Activated naive CD4-positive, alpha-beta T cell treated with anti-CD3 and anti-CD28 coated beads, Interleukin-2, amount 50 U/mL, for 24 hours (primary cell): ENCODE measurements at regions not wholly inside any gene's neighbourhood (a gene's known extent, or its start where the extent isn't known, plus 50 kb on each side); places are given as distances from the start of the nearest gene placed in this dataset.

Source experiments
- H3K27ac Mint-ChIP-seq: one replicate; pipeline ENCODE4 v1.8.0; 2021; ENCODE audit warnings: mild to moderate bottlenecking, mixed read lengths
- H3K27me3 Mint-ChIP-seq: one replicate; pipeline ENCODE4 v1.8.0; 2021; ENCODE audit warnings: mixed read lengths
- H3K36me3 Mint-ChIP-seq: one replicate; pipeline ENCODE4 v1.8.0; 2021; ENCODE audit warnings: mixed read lengths
- H3K4me1 Mint-ChIP-seq: one replicate; pipeline ENCODE4 v1.8.0; 2021; ENCODE audit warnings: mixed read lengths
- H3K4me3 Mint-ChIP-seq: one replicate; pipeline ENCODE4 v1.8.0; 2021; ENCODE audit warnings: mild to moderate bottlenecking, mixed read lengths
- H3K9me3 Mint-ChIP-seq: one replicate; pipeline ENCODE4 v1.8.0; 2021; ENCODE audit warnings: mixed read lengths

DNA sequence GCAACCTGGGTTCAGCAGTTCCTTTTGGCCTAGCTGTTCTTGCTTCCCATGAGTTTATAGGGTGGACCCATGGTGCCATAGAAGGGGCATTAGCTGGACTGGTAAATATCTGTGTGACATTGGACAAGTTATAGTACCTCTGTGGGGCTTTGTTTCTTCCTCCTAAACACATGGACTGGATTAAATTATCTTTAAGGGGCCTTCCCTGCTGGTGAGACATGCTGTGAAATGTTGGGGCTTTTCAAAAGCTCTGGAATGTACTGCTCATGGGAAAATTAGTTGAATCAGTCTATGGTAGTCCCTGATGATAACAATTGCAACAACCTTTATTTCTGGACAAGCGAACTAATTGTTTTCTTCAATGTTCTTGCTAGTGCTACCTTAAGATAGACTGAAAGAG, 276.2 kb downstream of the BLID start:
- H3K27ac Mint-ChIP-seq, result no peak overlapping the region
- no peaks in the 10 kb centered on the region for H3K36me3 Mint-ChIP-seq
- H3K4me3 Mint-ChIP-seq, result no peak overlapping the region
- H3K27me3 Mint-ChIP-seq, result no peaks in the 10 kb centered on the region
- H3K9me3 Mint-ChIP-seq, result peaks cover 6% of the 10 kb centered on the region
- no peaks in the 10 kb centered on the region for H3K4me1 Mint-ChIP-seq

DNA sequence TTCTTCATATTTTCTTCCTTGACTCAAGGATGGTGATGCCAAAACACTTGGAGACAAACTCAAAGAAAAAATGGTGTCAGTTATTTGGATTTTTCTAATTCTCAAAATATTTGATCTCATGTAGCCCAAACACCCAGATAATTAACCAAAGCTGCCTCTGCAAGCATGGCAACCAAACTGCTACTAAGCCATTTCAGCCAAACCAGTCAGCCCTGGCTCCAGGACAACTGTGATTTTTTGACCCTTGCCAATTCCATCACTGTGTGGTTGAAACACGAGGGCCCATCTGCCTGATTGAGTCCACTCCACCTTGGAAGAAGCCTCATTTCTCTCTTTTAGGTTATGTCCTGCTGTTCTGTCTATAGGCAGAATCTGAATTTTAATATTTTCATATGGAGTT, 277.4 kb downstream of the BLID start:
- Mint-ChIP-seq H3K27me3 (no peaks in the 10 kb centered on the region), H3K4me1 (no peaks in the 10 kb centered on the region), H3K27ac (no peak overlapping the region), H3K4me3 (no peak overlapping the region), H3K36me3 (no peaks in the 10 kb centered on the region), H3K9me3 (peaks cover 12% of the 10 kb centered on the region)

GRCh38 chr11:121833970-121834369, 282.0 kb downstream of the BLID start:
- H3K27me3 Mint-ChIP-seq, result no peaks in the 10 kb centered on the region
- H3K36me3 Mint-ChIP-seq, result peaks cover 6% of the 10 kb centered on the region
- H3K9me3 Mint-ChIP-seq, result peaks cover 32% of the 10 kb centered on the region
- H3K4me3 Mint-ChIP-seq, result no peak overlapping the region
- no peaks in the 10 kb centered on the region for H3K4me1 Mint-ChIP-seq
- no peak overlapping the region for H3K27ac Mint-ChIP-seq

DNA sequence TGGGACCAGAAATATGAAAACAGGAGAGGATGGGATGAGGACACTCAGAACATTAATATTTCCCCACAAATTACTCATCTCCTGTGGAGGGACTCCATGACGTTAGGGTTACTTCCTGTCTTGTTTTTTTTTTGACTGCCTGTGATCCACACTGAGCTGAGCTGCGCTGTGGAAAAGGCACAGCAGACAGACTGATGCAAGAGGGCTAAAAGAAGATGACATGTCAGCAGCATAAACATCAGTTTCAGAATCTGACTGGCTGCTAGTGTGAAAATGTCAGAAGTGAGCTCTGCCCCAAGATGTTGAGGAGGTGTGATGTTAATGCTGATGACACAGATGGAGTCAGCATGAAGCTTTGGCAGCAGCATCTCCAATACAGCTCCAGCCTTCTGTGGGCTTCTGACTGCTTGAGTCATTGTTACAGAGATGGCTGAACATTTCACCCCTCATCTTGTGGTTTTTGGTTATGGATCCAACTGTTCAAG, 286.8 kb downstream of the BLID start:
- no peak overlapping the region for H3K4me3 Mint-ChIP-seq
- peaks cover 6% of the 10 kb centered on the region for H3K36me3 Mint-ChIP-seq
- peaks cover 20% of the 10 kb centered on the region for H3K9me3 Mint-ChIP-seq
- no peak overlapping the region for H3K27ac Mint-ChIP-seq
- no peaks in the 10 kb centered on the region for H3K27me3 Mint-ChIP-seq
- H3K4me1 Mint-ChIP-seq, result no peaks in the 10 kb centered on the region

DNA sequence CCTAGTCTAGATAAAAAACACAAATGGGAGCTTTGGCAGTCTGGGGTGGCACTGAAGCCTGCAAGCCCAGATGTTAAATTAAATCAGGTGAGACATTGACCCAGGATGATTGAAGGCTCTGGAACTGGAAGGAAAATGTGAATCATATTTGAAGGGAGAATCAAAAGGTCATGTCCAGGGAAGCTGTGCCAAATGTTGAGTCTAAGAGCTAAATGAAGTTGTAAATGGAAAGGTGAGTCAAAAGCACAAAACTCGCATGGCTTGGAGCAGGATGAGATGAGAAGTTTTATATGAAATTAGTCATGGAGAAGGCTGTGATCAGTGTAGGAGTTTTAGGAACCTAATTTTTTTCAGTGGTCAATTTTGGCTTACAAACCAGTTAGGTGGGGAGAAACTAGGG, 301.1 kb downstream of the BLID start:
- Mint-ChIP-seq H3K9me3 (peaks cover 16% of the 10 kb centered on the region), H3K27me3 (peaks cover 1% of the 10 kb centered on the region), H3K36me3 (peaks cover 2% of the 10 kb centered on the region), H3K27ac (no peak overlapping the region), H3K4me3 (no peak overlapping the region), H3K4me1 (no peaks in the 10 kb centered on the region)

DNA sequence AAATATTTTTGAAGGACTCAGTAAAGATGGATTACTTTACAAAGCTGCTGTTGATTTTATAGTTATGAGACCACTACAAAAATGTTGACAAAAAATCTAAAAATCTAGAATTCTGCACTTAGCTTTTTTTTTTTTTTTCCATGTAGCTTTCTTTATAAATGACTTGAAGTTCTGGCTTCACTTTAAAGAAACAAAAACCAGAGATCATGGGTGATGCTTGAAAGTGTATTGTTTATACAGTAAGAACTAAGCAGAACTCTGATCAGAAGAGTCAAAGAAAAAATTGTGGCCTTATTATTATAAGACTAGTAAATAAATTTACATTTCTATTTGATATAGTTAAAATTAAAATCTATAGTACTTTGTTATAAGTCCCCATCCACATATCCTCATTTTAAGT, 301.7 kb downstream of the BLID start:
- Mint-ChIP-seq H3K9me3 (peaks cover 16% of the 10 kb centered on the region), H3K4me1 (no peaks in the 10 kb centered on the region), H3K27me3 (peaks cover 1% of the 10 kb centered on the region), H3K4me3 (no peak overlapping the region), H3K27ac (no peak overlapping the region), H3K36me3 (peaks cover 2% of the 10 kb centered on the region)

GRCh38 chr11:121810291-121810690, 305.7 kb downstream of the BLID start:
- Mint-ChIP-seq H3K27me3 (peaks cover 4% of the 10 kb centered on the region), H3K36me3 (peaks cover 2% of the 10 kb centered on the region), H3K27ac (no peak overlapping the region), H3K4me3 (no peak overlapping the region), H3K9me3 (peaks cover 16% of the 10 kb centered on the region), H3K4me1 (no peaks in the 10 kb centered on the region)

DNA sequence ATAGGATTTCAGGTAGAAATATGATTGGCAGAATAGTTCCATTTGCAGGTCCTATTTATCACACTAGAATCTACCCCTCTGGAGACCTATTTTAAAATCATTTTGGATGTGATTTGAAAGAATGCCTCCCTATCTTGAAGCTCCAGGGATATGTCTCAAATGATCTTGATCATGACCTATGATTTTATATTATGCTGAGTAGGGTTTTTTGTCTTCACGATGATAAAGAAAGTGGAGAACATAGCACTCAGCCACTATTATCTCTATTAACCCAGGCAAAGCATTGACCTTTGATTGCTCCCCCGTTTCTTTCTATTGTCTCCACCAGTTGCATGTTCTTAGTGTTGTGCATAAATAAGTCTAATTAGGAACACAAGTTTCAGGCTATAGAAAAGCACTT, 307.9 kb downstream of the BLID start:
- Mint-ChIP-seq H3K4me1 (no peaks in the 10 kb centered on the region), H3K36me3 (peaks cover 2% of the 10 kb centered on the region)

GRCh38 chr11:121807051-121807450, 309.0 kb downstream of the BLID start:
- H3K27ac Mint-ChIP-seq, result no peak overlapping the region
- no peak overlapping the region for H3K4me3 Mint-ChIP-seq
- H3K27me3 Mint-ChIP-seq, result peaks cover 4% of the 10 kb centered on the region
- no peaks in the 10 kb centered on the region for H3K4me1 Mint-ChIP-seq
- H3K36me3 Mint-ChIP-seq, result no peaks in the 10 kb centered on the region
- H3K9me3 Mint-ChIP-seq, result peaks cover 10% of the 10 kb centered on the region

More for the DNA sequence above, 307.9 kb downstream of the BLID start:
- Mint-ChIP-seq H3K9me3 (peaks cover 16% of the 10 kb centered on the region), H3K27ac (no peak overlapping the region), H3K4me3 (no peak overlapping the region), H3K27me3 (peaks cover 4% of the 10 kb centered on the region)

DNA sequence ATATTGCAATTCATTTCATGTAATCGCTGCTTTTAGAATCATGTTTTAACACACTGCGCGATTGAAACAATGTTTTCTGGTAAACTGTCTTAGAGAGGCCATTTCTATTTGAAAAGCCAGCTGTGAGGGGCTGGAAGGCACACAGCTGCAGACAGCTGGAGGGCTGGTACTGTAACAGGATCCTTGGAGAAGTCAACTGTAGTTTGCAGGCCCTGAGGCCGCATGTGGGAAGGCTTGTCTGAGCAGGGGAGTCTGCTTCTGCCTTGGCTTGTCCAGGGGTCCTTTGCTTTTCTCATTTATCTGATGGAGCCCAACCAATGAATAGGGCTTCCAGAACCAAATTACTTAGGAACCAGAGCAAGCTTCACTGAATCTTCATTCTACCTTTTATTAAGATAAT, 313.5 kb downstream of the BLID start:
- Mint-ChIP-seq H3K9me3 (peaks cover 6% of the 10 kb centered on the region), H3K27ac (no peak overlapping the region), H3K4me3 (no peak overlapping the region), H3K36me3 (no peaks in the 10 kb centered on the region), H3K27me3 (peaks cover 6% of the 10 kb centered on the region), H3K4me1 (no peaks in the 10 kb centered on the region)

DNA sequence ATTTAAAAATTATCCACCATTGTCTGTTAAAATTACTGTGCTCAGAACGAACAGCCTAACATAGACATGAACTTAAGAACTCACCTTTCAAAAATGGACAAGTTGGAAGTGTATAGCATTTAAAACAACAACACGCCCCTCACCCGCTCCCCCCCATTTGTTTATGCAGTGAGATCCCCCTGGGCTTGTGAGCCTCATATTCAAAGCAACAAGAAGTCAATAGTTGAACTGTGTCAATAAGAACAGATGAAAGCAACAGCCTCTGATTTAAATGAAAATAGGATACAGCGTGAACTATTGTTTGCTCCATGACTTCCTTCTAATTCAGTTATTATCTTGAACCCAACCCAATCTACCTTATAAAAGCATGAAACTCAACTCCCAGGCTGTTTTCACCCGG, 314.2 kb downstream of the BLID start:
- Mint-ChIP-seq H3K4me1 (no peaks in the 10 kb centered on the region), H3K9me3 (peaks cover 6% of the 10 kb centered on the region), H3K36me3 (no peaks in the 10 kb centered on the region), H3K27ac (no peak overlapping the region), H3K27me3 (peaks cover 6% of the 10 kb centered on the region), H3K4me3 (no peak overlapping the region)

GRCh38 chr11:121801394-121801748, 314.6 kb downstream of the BLID start:
- no peaks in the 10 kb centered on the region for H3K36me3 Mint-ChIP-seq
- H3K9me3 Mint-ChIP-seq, result peaks cover 6% of the 10 kb centered on the region
- no peaks in the 10 kb centered on the region for H3K4me1 Mint-ChIP-seq
- no peak overlapping the region for H3K4me3 Mint-ChIP-seq
- H3K27ac Mint-ChIP-seq, result no peak overlapping the region
- H3K27me3 Mint-ChIP-seq, result peaks cover 5% of the 10 kb centered on the region

- peaks cover 6% of the 10 kb centered on the region for H3K9me3 Mint-ChIP-seq
- no peaks in the 10 kb centered on the region for H3K4me1 Mint-ChIP-seq
- H3K27me3 Mint-ChIP-seq, result peaks cover 4% of the 10 kb centered on the region
- no peak overlapping the region for H3K27ac Mint-ChIP-seq
- H3K4me3 Mint-ChIP-seq, result no peak overlapping the region
- H3K36me3 Mint-ChIP-seq, result no peaks in the 10 kb centered on the region
Measured at GRCh38 chr11:121800731-121801393, 315.2 kb downstream of the BLID start.

GRCh38 chr11:121800240-121800639, 315.8 kb downstream of the BLID start:
- Mint-ChIP-seq H3K27ac (no peak overlapping the region), H3K4me3 (no peak overlapping the region), H3K9me3 (peaks cover 6% of the 10 kb centered on the region), H3K4me1 (no peaks in the 10 kb centered on the region), H3K27me3 (peaks cover 2% of the 10 kb centered on the region), H3K36me3 (no peaks in the 10 kb centered on the region)

DNA sequence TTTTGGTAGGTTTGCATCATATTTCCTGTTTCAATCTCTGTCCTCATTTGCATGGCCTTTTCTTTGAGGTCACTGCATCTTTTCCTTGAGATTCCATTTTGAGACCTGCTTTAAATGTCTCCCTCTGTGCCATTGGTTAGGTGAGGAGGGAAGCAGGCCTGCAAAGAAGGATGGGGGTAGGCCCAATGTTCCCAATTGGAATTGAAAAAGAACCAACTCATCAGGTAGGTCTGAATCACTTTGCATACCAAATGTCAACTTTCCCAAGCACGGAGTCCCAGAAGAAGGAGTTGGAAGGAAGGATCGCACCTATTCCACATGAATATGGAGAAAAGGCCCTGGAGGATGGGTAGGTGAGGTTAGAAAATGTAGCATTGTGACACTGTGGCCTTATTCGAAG, 318.5 kb downstream of the BLID start:
- no peaks in the 10 kb centered on the region for H3K4me1 Mint-ChIP-seq

DNA sequence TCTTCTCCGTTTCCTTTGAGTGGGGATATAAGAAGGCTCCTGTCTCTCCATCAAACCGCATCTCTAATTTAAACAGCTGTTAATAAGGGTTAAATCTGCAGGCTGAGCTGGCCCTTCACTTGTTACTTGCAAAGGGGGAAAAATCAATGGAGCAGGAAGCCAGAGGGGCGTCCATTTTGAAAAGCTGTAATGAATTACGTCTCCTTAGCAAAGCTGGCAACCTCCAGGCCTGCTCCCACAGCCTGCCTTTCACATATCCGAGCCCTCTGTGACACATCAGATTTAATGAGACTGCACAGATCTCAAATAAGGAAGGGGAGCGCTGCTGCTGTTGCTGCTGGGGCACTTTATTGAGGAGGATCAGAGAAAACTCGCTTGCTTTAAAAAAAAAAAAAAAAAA, 320.8 kb downstream of the BLID start:
- H3K4me3 Mint-ChIP-seq, result no peak overlapping the region
- H3K27ac Mint-ChIP-seq, result no peak overlapping the region
- no peaks in the 10 kb centered on the region for H3K4me1 Mint-ChIP-seq
- H3K36me3 Mint-ChIP-seq, result no peaks in the 10 kb centered on the region
- H3K9me3 Mint-ChIP-seq, result peaks cover 4% of the 10 kb centered on the region
- H3K27me3 Mint-ChIP-seq, result peaks cover 6% of the 10 kb centered on the region

More for the DNA sequence above, 318.5 kb downstream of the BLID start:
- H3K36me3 Mint-ChIP-seq, result no peaks in the 10 kb centered on the region
- H3K9me3 Mint-ChIP-seq, result peaks cover 6% of the 10 kb centered on the region
- H3K27me3 Mint-ChIP-seq, result peaks cover 3% of the 10 kb centered on the region
- H3K4me3 Mint-ChIP-seq, result no peak overlapping the region
- H3K27ac Mint-ChIP-seq, result no peak overlapping the region

- no peaks in the 10 kb centered on the region for H3K4me1 Mint-ChIP-seq
- no peaks in the 10 kb centered on the region for H3K9me3 Mint-ChIP-seq
- no peak overlapping the region for H3K27ac Mint-ChIP-seq
- H3K4me3 Mint-ChIP-seq, result no peak overlapping the region
- H3K27me3 Mint-ChIP-seq, result peaks cover 6% of the 10 kb centered on the region
- H3K36me3 Mint-ChIP-seq, result no peaks in the 10 kb centered on the region
Measured at GRCh38 chr11:121794671-121795141, 321.3 kb downstream of the BLID start.
